ENCODE measurements at regions not wholly inside any gene's neighbourhood (a gene's known extent, or its start where the extent isn't known, plus 50 kb on each side); places are given as distances from the start of the nearest gene placed in this dataset.

GRCh38 chr13:19123502-19123901 is 58.1 kb downstream of the TUBA3C start:
- no peak overlapping the region for H3T11ph ChIP-seq (ENCODE audit: low read length)
- H2AK5ac ChIP-seq (ENCODE audit: insufficient read length, low read length): no peak overlapping the region
- H3K23ac ChIP-seq (ENCODE audit: insufficient read length, low read depth, low read length): no peak overlapping the region
- H3K27ac ChIP-seq (ENCODE audit: insufficient read length, low read depth, low read length): no peak overlapping the region
- H3K9ac ChIP-seq (ENCODE audit: extremely low read depth, insufficient read length, low read length): no peak overlapping the region
- peaks cover 92 to 94% of the 10 kb centered on the region in 2 experiments for H3K9me3 Mint-ChIP-seq
- H3K23me2 ChIP-seq (ENCODE audit: insufficient read length, low read depth, low read length, poor library complexity, severe bottlenecking): no peaks in the 10 kb centered on the region
- WGBS (ENCODE audit: extremely low coverage, insufficient read length, low lambda C conversion rate): no CpG with 5 or more reads among the region's 1 CpG
- no peak overlapping the region for H4K5ac ChIP-seq (ENCODE audit: insufficient read length, low read depth, low read length)
- no peaks in the 10 kb centered on the region for H3K79me2 ChIP-seq (ENCODE audit: insufficient read depth, low read length)
- no peak for TF ChIP-seq CTCF (conservative IDR thresholded peaks at IDR 0.05)
- H2AFZ ChIP-seq (ENCODE audit: low read length): no peak overlapping the region
- H3K56ac ChIP-seq (ENCODE audit: insufficient read length, low read depth, low read length): no peak overlapping the region
- no peak overlapping the region for H2BK20ac ChIP-seq (ENCODE audit: low read depth, low read length, poor library complexity, severe bottlenecking)
- H2BK15ac ChIP-seq (ENCODE audit: low read depth, low read length): no peak overlapping the region
- H3K4me1 ChIP-seq (ENCODE audit: insufficient read depth, low read length): no peaks in the 10 kb centered on the region
- H4K20me1 ChIP-seq (ENCODE audit: control insufficient read depth, insufficient read depth, insufficient read length): no peaks in the 10 kb centered on the region
- DNase-seq: no peak
- H3K27ac Mint-ChIP-seq: no peak overlapping the region
- no peak overlapping the region for H4K91ac ChIP-seq (ENCODE audit: insufficient read length, low read depth, low read length)
- peaks cover 87% of the 10 kb centered on the region for H3K9me3 ChIP-seq (ENCODE audit: control insufficient read depth, low read depth, low read length)
- H2BK5ac ChIP-seq (ENCODE audit: insufficient read length, low read length): no peak overlapping the region
- H3K14ac ChIP-seq (ENCODE audit: insufficient read depth, low read length): no peak overlapping the region
- H3K27me3 ChIP-seq (ENCODE audit: insufficient read depth, low read length): no peaks in the 10 kb centered on the region
- no peaks in the 10 kb centered on the region; the same call in 1 of the 2 replicates for H3K27me3 Mint-ChIP-seq (ENCODE audit: low read depth)
- peaks cover 7 to 29% (median 14%) of the 10 kb centered on the region in 3 experiments; a peak in 6 of 7 replicates for H3K36me3 Mint-ChIP-seq (ENCODE audit: insufficient read depth in 1 of 3, low read depth in 3 of 3)
- H4K8ac ChIP-seq (replicated peaks; ENCODE audit: insufficient read length, low read depth, low read length): no peak overlapping the region
- no peaks in the 10 kb centered on the region for H3K4me1 Mint-ChIP-seq
- no peak overlapping the region for H3K4me3 Mint-ChIP-seq
- no peaks in the 10 kb centered on the region for H3K79me1 ChIP-seq (ENCODE audit: insufficient read depth, low read depth, low read length, poor library complexity, severe bottlenecking)
- no peak overlapping the region for H2BK12ac ChIP-seq (ENCODE audit: insufficient read length, low read depth, low read length)
- no peak overlapping the region for H3K4me2 ChIP-seq (ENCODE audit: insufficient read depth, insufficient read length, low read length)
- H2BK120ac ChIP-seq (ENCODE audit: low read depth, low read length, poor library complexity, severe bottlenecking): no peak overlapping the region
- no peak overlapping the region for H3K4ac ChIP-seq (ENCODE audit: low read depth, low read length)
- H3K18ac ChIP-seq (ENCODE audit: insufficient read length, low read depth, low read length): no peak overlapping the region
